ENCODE measurements at regions not wholly inside any gene's neighbourhood (a gene's known extent, or its start where the extent isn't known, plus 50 kb on each side); places are given as distances from the start of the nearest gene placed in this dataset.

GRCh38 chr17:34793231-34793908, 167.9 kb downstream of the CCT6B start:
- TF ChIP-seq GATA2 (IDR thresholded peaks at IDR 0.05; ENCODE audit: low read depth, low read length): no peak
- TF ChIP-seq GATA3 (IDR thresholded peaks at IDR 0.05; ENCODE audit: low read depth, low read length): no peak

Measured in SH-SY5Y (cell line).